Esophagus muscularis mucosa (tissue), 4 donors: ENCODE measurements at regions not wholly inside any gene's neighbourhood (a gene's known extent, or its start where the extent isn't known, plus 50 kb on each side); places are given as distances from the start of the nearest gene placed in this dataset.

ENCODE experiments used
- DNase-seq: peaks from one replicate; pipeline ENCODE4 v3.0.0-alpha.2; 2017; ENCODE audit errors: extremely low spot score
- H3K27ac ChIP-seq, 4 donors: fragments of 200-600 bp; sonication (generic); replicated peaks in 1 of 4; 1 replicate in 3 of 4; 2 replicates in 1 of 4; pipeline ENCODE4 v1.5.1; 2016 to 2019; ENCODE audit warnings: mild to moderate bottlenecking in 1 of 4
- H3K27me3 ChIP-seq, 4 donors: fragments of 200-600 bp; sonication (generic); one replicate each; pipeline versions ENCODE4 v1.5.1 to v1.6.0; 2016 to 2019
- H3K36me3 ChIP-seq, 4 donors: fragments of 200-600 bp; sonication (generic); one replicate each; pipeline ENCODE4 v1.5.1; 2016 to 2019
- H3K4me1 ChIP-seq, 4 donors: fragments of 200-600 bp; sonication (generic); one replicate each; pipeline ENCODE4 v1.5.1; 2016 to 2019
- H3K4me3 ChIP-seq, 4 donors: fragments of 200-600 bp; sonication (generic); 1 replicate in 2 of 4; 2 replicates in 2 of 4; pipeline ENCODE4 v1.5.1; 2016 to 2019; ENCODE audit warnings: mild to moderate bottlenecking in 4 of 4, moderate library complexity in 1 of 4
- H3K9me3 ChIP-seq, 4 donors: fragments of 200-600 bp; sonication (generic); 1 replicate in 3 of 4; 2 replicates in 1 of 4; pipeline ENCODE4 v1.5.1; 2016 to 2019
- EP300 ChIP-seq: sonication (generic); formaldehyde crosslinking; IDR thresholded peaks from one replicate; pipeline ENCODE4 v1.6.1; 2017; ENCODE audit warnings: antibody characterized with exemption
- POLR2A ChIP-seq: fragments of 450-650 bp; IDR thresholded peaks from one replicate; pipeline ENCODE4 v1.6.1; 2017; ENCODE audit warnings: antibody characterized with exemption, moderate library complexity, mild to moderate bottlenecking, low read depth
- POLR2AphosphoS5 ChIP-seq, 2 donors: sonication (generic); formaldehyde crosslinking; IDR thresholded peaks; one replicate each; pipeline ENCODE4 v1.6.1; 2017; ENCODE audit warnings: antibody characterized with exemption in 2 of 2
- WGBS: methylation state at CpG from one replicate; pipeline ENCODE4 v1.1.5; 2018; 5-methylcytosine and 5-hydroxymethylcytosine counted together
- intact Hi-C: fragments of 100-400 bp; cut with DNase I; formaldehyde crosslinking; loops from one replicate; pipeline ENCODE4 v1.15.1; 2023
- TF ChIP-seq, protein P1 (sequence below), 3 experiments: fragments of 200-600 bp in 2 of 3; fragments of 450-650 bp in 1 of 3; sonication (generic) in 2 of 3; IDR thresholded peaks; one replicate each; pipeline ENCODE4 v1.5.1; 2017 to 2019; ENCODE audit warnings: antibody characterized with exemption in 3 of 3, mild to moderate bottlenecking in 2 of 3, moderate library complexity in 1 of 3

DNA sequence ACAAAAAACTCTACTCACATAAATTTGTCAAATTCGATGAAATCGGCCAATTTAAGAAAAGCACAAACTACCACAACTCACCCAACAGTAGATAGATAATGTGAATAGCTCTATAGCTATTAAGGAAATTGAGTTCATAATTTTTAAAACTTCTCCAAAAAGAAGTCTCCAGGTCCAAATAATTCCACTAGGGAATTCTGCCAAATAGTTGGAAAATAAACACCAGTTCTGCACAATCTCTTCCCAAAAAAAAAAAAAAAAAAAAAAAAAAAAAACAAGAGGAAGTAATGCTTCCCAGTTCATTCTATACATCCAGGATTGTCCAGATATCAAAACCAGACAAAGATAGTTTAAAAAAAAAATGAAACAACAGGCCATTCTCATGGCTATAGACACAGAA, 164.2 kb downstream of the POLR2M start:
- Histone ChIP-seq H3K36me3 (no peaks in the 10 kb centered on the region), H3K4me3 (no peak overlapping the region), H3K27me3 (peaks cover 0 to 18% (median 0%) of the 10 kb centered on the region in 4 donors), H3K9me3 (peaks cover 0 to 13% (median 6%) of the 10 kb centered on the region in 4 donors), H3K4me1 (no peaks in the 10 kb centered on the region), H3K27ac (no peak overlapping the region)
- 87% methylated on average over 2 of the region's 2 CpGs for WGBS
- intact Hi-C loops: no loop called here
- TF ChIP-seq POLR2A (no peak), EP300 (no peak), POLR2AphosphoS5 (IDR thresholded peaks at IDR 0.05) (no peak)
- TF ChIP-seq, protein P1, sequence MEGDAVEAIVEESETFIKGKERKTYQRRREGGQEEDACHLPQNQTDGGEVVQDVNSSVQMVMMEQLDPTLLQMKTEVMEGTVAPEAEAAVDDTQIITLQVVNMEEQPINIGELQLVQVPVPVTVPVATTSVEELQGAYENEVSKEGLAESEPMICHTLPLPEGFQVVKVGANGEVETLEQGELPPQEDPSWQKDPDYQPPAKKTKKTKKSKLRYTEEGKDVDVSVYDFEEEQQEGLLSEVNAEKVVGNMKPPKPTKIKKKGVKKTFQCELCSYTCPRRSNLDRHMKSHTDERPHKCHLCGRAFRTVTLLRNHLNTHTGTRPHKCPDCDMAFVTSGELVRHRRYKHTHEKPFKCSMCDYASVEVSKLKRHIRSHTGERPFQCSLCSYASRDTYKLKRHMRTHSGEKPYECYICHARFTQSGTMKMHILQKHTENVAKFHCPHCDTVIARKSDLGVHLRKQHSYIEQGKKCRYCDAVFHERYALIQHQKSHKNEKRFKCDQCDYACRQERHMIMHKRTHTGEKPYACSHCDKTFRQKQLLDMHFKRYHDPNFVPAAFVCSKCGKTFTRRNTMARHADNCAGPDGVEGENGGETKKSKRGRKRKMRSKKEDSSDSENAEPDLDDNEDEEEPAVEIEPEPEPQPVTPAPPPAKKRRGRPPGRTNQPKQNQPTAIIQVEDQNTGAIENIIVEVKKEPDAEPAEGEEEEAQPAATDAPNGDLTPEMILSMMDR (IDR thresholded peaks at IDR 0.05): no peak
- DNase-seq: no peak

DNA sequence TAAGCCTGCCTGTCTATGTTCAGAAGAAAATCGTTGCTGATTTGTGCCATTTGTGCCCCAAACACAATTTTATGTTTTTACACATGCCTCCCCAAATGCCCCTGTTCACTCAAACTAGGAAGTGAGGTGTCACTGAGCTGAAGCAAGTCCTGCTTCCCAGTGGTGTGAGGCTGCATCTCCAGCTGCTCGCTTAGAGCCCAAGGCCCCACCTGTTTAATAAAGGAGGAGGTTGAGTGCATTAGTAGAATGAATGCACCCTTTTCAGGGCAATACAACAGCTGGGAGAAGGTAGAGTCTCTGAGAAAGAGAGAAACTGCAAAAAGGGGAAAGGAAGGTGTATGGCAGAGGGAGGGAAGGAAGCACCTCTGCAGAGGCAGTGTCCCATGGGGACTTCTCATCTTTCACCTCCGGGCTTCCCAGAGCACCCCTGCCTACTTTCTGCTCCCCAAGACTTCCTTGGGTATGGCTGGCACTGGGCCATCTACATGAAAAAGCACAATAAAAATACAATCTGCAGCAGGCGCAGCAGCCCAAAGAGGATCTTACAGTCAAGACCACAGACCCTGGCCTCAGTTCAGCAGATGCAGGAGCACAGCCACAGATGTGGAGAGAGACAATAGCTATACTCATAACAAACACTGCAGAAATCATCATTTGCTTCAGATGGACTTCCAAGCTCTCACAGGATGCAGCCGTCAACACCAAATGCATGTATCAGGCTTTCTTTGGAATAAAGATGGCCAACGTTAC, 165.9 kb downstream of the POLR2M start:
- 72% methylated on average over 6 of the region's 6 CpGs for WGBS
- Histone ChIP-seq H3K4me3 (no peak overlapping the region), H3K27ac (no peak overlapping the region), H3K36me3 (no peaks in the 10 kb centered on the region), H3K4me1 (no peaks in the 10 kb centered on the region), H3K9me3 (peaks cover 0 to 19% (median 10%) of the 10 kb centered on the region in 4 donors), H3K27me3 (peaks cover 0 to 13% (median 0%) of the 10 kb centered on the region in 4 donors)
- peak; percentile 60 for DNase-seq
- intact Hi-C loops: no loop called here
- no peak for TF ChIP-seq POLR2AphosphoS5 (IDR thresholded peaks at IDR 0.05)
- TF ChIP-seq EP300: no peak
- no peak for TF ChIP-seq POLR2A
- TF ChIP-seq, protein P1 (IDR thresholded peaks at IDR 0.05): no peak

DNA sequence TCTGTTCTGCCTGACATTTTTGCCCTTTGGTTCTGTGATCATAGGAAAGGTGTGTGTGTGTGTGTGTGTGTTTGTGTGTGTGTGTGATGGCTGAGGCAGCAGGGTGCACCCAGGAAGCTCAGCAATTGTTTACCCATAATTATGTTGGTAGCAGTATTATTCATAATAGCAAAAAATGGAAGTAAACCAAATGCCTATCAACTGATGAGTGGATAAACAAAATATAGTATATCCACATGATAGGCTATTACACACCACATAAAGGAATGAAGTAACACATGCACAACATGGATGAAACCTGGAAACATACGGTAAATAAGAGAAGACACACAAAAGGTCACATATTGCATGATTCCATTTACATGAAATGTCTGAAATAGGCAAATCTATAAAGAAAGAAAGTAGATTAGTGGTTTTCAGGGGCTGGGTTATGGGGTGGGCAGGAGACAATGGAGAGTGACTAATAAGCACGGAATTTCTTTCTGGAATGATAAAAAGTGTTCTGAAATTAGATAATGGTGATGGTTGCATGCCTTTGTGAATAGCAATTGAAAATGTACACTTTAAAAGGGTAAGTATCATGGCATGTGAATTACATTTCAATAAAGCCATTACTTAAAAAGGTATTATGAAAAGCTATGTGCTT, 167.2 kb downstream of the POLR2M start:
- WGBS: 91% methylated on average over 2 of the region's 2 CpGs
- intact Hi-C loops: no loop called here
- H3K27me3 ChIP-seq: peaks cover 0 to 5% (median 0%) of the 10 kb centered on the region in 4 donors
- TF ChIP-seq POLR2A (no peak), POLR2AphosphoS5 (IDR thresholded peaks at IDR 0.05) (no peak), EP300 (no peak)
- TF ChIP-seq, protein P1 (IDR thresholded peaks at IDR 0.05): no peak
- no peak overlapping the region for H3K4me3 ChIP-seq
- no peak overlapping the region for H3K27ac ChIP-seq
- no peak for DNase-seq
- peaks cover 0 to 19% (median 10%) of the 10 kb centered on the region in 4 donors for H3K9me3 ChIP-seq
- no peaks in the 10 kb centered on the region for H3K4me1 ChIP-seq
- no peaks in the 10 kb centered on the region for H3K36me3 ChIP-seq

DNA sequence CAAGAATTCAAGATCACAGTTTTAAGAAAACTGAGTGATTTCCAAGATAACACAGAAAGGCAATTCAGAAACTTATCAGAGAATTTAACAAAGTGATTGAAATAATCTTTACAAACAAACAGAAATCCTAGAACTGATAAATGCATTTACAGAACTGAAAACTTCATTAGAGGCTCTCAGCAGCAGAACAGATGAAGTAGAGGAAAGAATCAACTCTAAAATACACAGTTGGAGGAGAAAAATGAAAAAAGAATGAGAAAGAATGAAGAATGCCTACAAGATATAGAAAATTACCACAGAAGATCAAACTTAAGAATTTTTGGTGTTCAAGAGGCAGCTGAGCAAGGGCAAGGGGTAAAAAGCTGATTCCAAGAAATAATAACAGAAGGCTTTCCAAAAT, 168.8 kb downstream of the POLR2M start:
- Histone ChIP-seq H3K9me3 (peaks cover 0 to 19% (median 10%) of the 10 kb centered on the region in 4 donors), H3K36me3 (no peaks in the 10 kb centered on the region), H3K4me1 (no peaks in the 10 kb centered on the region), H3K27ac (no peak overlapping the region), H3K4me3 (no peak overlapping the region), H3K27me3 (peaks cover 0 to 5% (median 0%) of the 10 kb centered on the region in 4 donors)
- DNase-seq: no peak
- intact Hi-C loops: no loop called here
- TF ChIP-seq EP300 (no peak), POLR2AphosphoS5 (IDR thresholded peaks at IDR 0.05) (no peak), POLR2A (no peak)
- TF ChIP-seq, protein P1 (IDR thresholded peaks at IDR 0.05): no peak
